Tibial artery (tissue), 4 donors: ENCODE measurements at regions not wholly inside any gene's neighbourhood (a gene's known extent, or its start where the extent isn't known, plus 50 kb on each side); places are given as distances from the start of the nearest gene placed in this dataset.

Experiments used
- DNase-seq, 2 donors: peaks; one replicate each; pipeline ENCODE4 v3.0.0-alpha.2; 2019
- H3K27ac ChIP-seq, 2 donors: fragments of 200-600 bp; sonication (generic) in 1 of 2; 1 replicate in 1 of 2; 2 replicates in 1 of 2; pipeline ENCODE4 v1.5.1; 2018 to 2019; ENCODE audit warnings: mild to moderate bottlenecking in 1 of 2
- H3K27me3 ChIP-seq, 2 donors: fragments of 200-600 bp; sonication (generic) in 1 of 2; one replicate each; pipeline versions ENCODE4 v1.5.1 to v1.6.0; 2016 to 2019
- H3K36me3 ChIP-seq, 3 donors: fragments of 200-600 bp; sonication (generic) in 2 of 3; one replicate each; pipeline ENCODE4 v1.5.1; 2016 to 2019; ENCODE audit warnings: mild to moderate bottlenecking in 2 of 3
- H3K4me1 ChIP-seq, 4 donors: fragments of 200-600 bp; sonication (generic) in 2 of 4; 1 replicate in 3 of 4; 2 replicates in 1 of 4; pipeline ENCODE4 v1.5.1; 2016 to 2019
- H3K4me3 ChIP-seq, 2 donors: fragments of 200-600 bp; sonication (generic) in 1 of 2; 1 replicate in 1 of 2; 2 replicates in 1 of 2; pipeline ENCODE4 v1.5.1; 2018 to 2019; ENCODE audit warnings: mild to moderate bottlenecking in 2 of 2
- H3K9me3 ChIP-seq, 3 donors: fragments of 200-600 bp; sonication (generic) in 1 of 3; one replicate each; pipeline ENCODE4 v1.5.1; 2016 to 2019
- CTCF ChIP-seq, 2 experiments: fragments of 200-600 bp in 1 of 2; fragments of 450-650 bp in 1 of 2; IDR thresholded peaks; one replicate each; pipeline ENCODE4 v1.5.1; 2017 to 2019; ENCODE audit warnings: antibody characterized with exemption in 2 of 2, mild to moderate bottlenecking in 1 of 2, moderate library complexity in 1 of 2
- intact Hi-C: fragments of 100-400 bp; cut with DNase I; formaldehyde crosslinking; loops from one replicate; pipeline ENCODE4 v1.15.0; 2023; ENCODE audit warnings: low total_unique reads

GRCh38 chr1:190963321-190963720 is 485.7 kb upstream of the BRINP3 start:
- H3K4me1 ChIP-seq: no peaks in the 10 kb centered on the region
- no peak overlapping the region for H3K4me3 ChIP-seq
- intact Hi-C loops: no loop called here
- no peak overlapping the region for H3K27ac ChIP-seq
- no peak for TF ChIP-seq CTCF (IDR thresholded peaks at IDR 0.05)
- DNase-seq: no peak
- no peaks in the 10 kb centered on the region for H3K9me3 ChIP-seq
- H3K36me3 ChIP-seq: no peaks in the 10 kb centered on the region
- no peaks in the 10 kb centered on the region for H3K27me3 ChIP-seq

DNA sequence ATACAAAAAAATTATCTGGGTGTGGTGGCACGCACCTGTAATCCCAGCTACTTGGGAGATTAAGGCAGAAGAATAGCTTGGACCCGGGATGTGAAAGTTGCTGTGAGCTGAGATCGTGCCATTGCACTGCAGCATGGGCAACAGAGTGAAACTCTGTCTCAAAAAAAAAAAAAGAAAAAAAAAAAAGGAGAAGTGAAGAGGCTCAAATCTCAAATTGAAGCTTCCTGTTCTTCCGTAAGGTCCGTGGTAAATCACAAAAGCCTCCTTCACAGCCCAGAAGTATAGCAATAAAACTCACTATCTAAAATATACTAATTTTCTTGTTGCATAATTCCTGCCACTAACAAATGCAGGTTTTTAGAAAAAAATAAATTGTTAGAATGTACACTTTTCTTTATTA is 498.2 kb upstream of the BRINP3 start:
- Histone ChIP-seq H3K36me3 (no peaks in the 10 kb centered on the region), H3K4me1 (no peaks in the 10 kb centered on the region), H3K4me3 (no peak overlapping the region), H3K27me3 (no peaks in the 10 kb centered on the region), H3K27ac (no peak overlapping the region), H3K9me3 (no peaks in the 10 kb centered on the region)
- no peak for DNase-seq
- no peak for TF ChIP-seq CTCF (IDR thresholded peaks at IDR 0.05)
- intact Hi-C loops: no loop called here

GRCh38 chr1:191002768-191003167 is 525.1 kb upstream of the BRINP3 start:
- H3K9me3 ChIP-seq: no peaks in the 10 kb centered on the region
- H3K36me3 ChIP-seq: no peaks in the 10 kb centered on the region
- H3K27ac ChIP-seq: no peak overlapping the region
- intact Hi-C loops: no loop called here
- no peak overlapping the region for H3K4me3 ChIP-seq
- H3K4me1 ChIP-seq: no peaks in the 10 kb centered on the region
- no peak for TF ChIP-seq CTCF (IDR thresholded peaks at IDR 0.05)
- no peaks in the 10 kb centered on the region for H3K27me3 ChIP-seq
- no peak for DNase-seq

DNA sequence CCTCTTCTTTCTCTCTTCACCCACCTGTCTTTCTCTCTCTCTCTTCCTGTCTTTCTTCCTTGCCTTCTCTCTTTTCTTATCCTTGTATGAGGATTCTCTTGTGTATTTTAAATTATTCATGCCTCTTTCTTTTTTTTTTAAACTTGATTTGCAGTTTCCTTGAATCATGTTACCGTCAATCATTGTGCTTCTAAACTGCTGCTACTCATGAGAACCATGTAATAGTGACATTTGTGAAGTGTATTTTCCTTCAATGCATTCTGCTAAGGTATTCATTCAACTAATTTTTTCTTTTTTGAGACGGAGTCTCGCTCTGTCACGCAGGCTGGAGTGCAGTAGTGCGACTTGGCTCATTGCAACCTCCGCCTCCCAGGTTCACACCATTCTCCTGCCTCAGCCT is 539.1 kb upstream of the BRINP3 start:
- no peak for DNase-seq
- Histone ChIP-seq H3K27ac (no peak overlapping the region), H3K9me3 (no peaks in the 10 kb centered on the region), H3K4me1 (no peaks in the 10 kb centered on the region), H3K36me3 (no peaks in the 10 kb centered on the region), H3K27me3 (no peaks in the 10 kb centered on the region), H3K4me3 (no peak overlapping the region)
- intact Hi-C loops: no loop called here
- no peak for TF ChIP-seq CTCF (IDR thresholded peaks at IDR 0.05)

DNA sequence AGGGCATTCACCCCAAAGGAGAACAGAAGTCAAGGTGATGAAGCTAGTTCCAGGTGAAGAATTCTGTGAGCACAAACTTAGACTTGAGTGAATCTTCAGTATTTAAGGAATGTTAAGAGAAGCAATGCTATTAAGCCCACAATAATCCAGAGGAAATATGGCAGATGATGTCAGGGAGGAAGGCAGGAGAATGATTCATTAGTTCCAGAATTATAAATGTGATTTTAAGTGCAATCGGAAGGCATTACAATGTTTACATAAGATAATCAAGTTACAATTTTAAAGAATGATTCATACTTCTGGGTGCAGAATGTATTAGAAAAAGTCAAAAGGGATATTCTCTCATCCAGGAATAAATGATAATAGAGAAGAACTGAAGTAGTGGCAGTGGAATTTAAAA is 545.2 kb upstream of the BRINP3 start:
- H3K9me3 ChIP-seq: peaks cover 0 to 4% (median 0%) of the 10 kb centered on the region in 3 donors
- no peak for TF ChIP-seq CTCF (IDR thresholded peaks at IDR 0.05)
- no peak overlapping the region for H3K4me3 ChIP-seq
- DNase-seq: no peak
- H3K4me1 ChIP-seq: no peaks in the 10 kb centered on the region
- H3K27ac ChIP-seq: no peak overlapping the region
- H3K27me3 ChIP-seq: no peaks in the 10 kb centered on the region
- no peaks in the 10 kb centered on the region for H3K36me3 ChIP-seq
- intact Hi-C loops: no loop called here
